Neural cell (in vitro differentiated cells): ENCODE measurements at regions not wholly inside any gene's neighbourhood (a gene's known extent, or its start where the extent isn't known, plus 50 kb on each side); places are given as distances from the start of the nearest gene placed in this dataset.

Source experiments
- H2AFZ ChIP-seq: fragments of 200-600, 300-800 bp; sonication (generic), shearing (Covaris generic); 2 replicates; pipeline ENCODE4 v1.6.0; 2014; ENCODE audit warnings: low read depth, mild to moderate bottlenecking, antibody characterized with exemption, low read length, moderate library complexity
- H3F3A ChIP-seq: fragments of 200-600 bp; shearing (Covaris generic); 2 replicates; pipeline ENCODE4 v1.6.1; 2016; ENCODE audit warnings: mild to moderate bottlenecking, moderate library complexity, mixed read lengths, antibody characterized with exemption, low read length; ENCODE audit not compliant: insufficient read depth, poor library complexity, severe bottlenecking
- H3K27ac ChIP-seq: fragments of 200-600, 300-800 bp; sonication (generic), shearing (Covaris generic); 2 replicates; pipeline ENCODE4 v1.5.1; 2014; ENCODE audit warnings: mild to moderate bottlenecking, low read length, moderate library complexity
- H3K27me3 ChIP-seq: fragments of 300-800, 200-600 bp; sonication (generic), shearing (Covaris generic); 2 replicates; pipeline ENCODE4 v1.6.0; 2014; ENCODE audit warnings: mild to moderate bottlenecking, low read depth, low read length, moderate library complexity; ENCODE audit not compliant: insufficient read depth
- H3K36me3 ChIP-seq: fragments of 300-800, 200-600 bp; sonication (generic), shearing (Covaris generic); 2 replicates; pipeline ENCODE4 v1.5.1; 2014; ENCODE audit warnings: mild to moderate bottlenecking, antibody characterized with exemption, low read length, moderate library complexity; ENCODE audit not compliant: insufficient read depth
- H3K4me2 ChIP-seq: fragments of 300-800, 200-600 bp; sonication (generic), shearing (Covaris generic); 2 replicates; pipeline ENCODE4 v1.6.0; 2014; ENCODE audit warnings: mild to moderate bottlenecking, low read length
- H3K4me3 ChIP-seq: fragments of 300-800, 200-600 bp; sonication (generic), shearing (Covaris generic); 2 replicates; pipeline ENCODE4 v1.5.1; 2014; ENCODE audit warnings: mild to moderate bottlenecking, low read length, moderate library complexity
- H3K79me2 ChIP-seq: fragments of 200-600 bp; shearing (Covaris generic); replicated peaks from 2 replicates; pipeline ENCODE4 v1.6.0; 2014; ENCODE audit warnings: mild to moderate bottlenecking, low read length, moderate library complexity; ENCODE audit not compliant: insufficient read depth
- H3K9ac ChIP-seq: fragments of 300-800, 200-600 bp; sonication (generic), shearing (Covaris generic); 2 replicates; pipeline ENCODE4 v1.6.1; 2016; ENCODE audit warnings: mild to moderate bottlenecking, low read length, mixed read lengths
- H3K9me2 ChIP-seq: fragments of 200-600 bp; shearing (Covaris generic); 2 replicates; pipeline ENCODE4 v1.6.1; 2016; ENCODE audit warnings: mild to moderate bottlenecking, low read length, mixed read lengths; ENCODE audit not compliant: insufficient read depth
- H3K9me3 ChIP-seq: fragments of 200-600, 300-800 bp; sonication (generic), shearing (Covaris generic); 2 replicates; pipeline ENCODE4 v1.6.1; 2016; ENCODE audit warnings: mild to moderate bottlenecking, mixed run types, low read length, moderate library complexity, mixed read lengths
- H4K20me1 ChIP-seq: fragments of 200-600 bp; shearing (Covaris generic); 2 replicates; pipeline ENCODE4 v1.6.1; 2016; ENCODE audit warnings: mild to moderate bottlenecking, mixed run types; ENCODE audit not compliant: insufficient read depth
- EP300 ChIP-seq: fragments of 450-650 bp; conservative IDR thresholded peaks from 2 replicates; pipeline ENCODE4 v1.6.1; 2014; ENCODE audit warnings: antibody characterized with exemption, mild to moderate bottlenecking, moderate library complexity; ENCODE audit not compliant: poor library complexity, severe bottlenecking
- EZH2 ChIP-seq: fragments of 200-600, 300-800 bp; shearing (Covaris generic), sonication (generic); IDR thresholded peaks from 2 replicates; pipeline ENCODE4 v1.6.1; 2014; ENCODE audit warnings: antibody characterized with exemption, low read length, borderline replicate concordance, mild to moderate bottlenecking; ENCODE audit not compliant: insufficient read depth, poor library complexity, severe bottlenecking
- MXI1 ChIP-seq: fragments of 450-650 bp; conservative IDR thresholded peaks from 2 replicates; pipeline ENCODE4 v1.6.1; 2014; ENCODE audit warnings: antibody characterized with exemption, mild to moderate bottlenecking; ENCODE audit not compliant: poor library complexity, severe bottlenecking
- POLR2AphosphoS5 ChIP-seq: IDR thresholded peaks from 2 replicates; pipeline ENCODE4 v1.6.1; 2012
- RAD21 ChIP-seq: fragments of 450-650 bp; conservative IDR thresholded peaks from 2 replicates; pipeline ENCODE4 v1.6.1; 2014; ENCODE audit warnings: antibody characterized with exemption, mild to moderate bottlenecking, moderate library complexity
- REST ChIP-seq: IDR thresholded peaks from 2 replicates; pipeline ENCODE4 v1.6.1; 2012; ENCODE audit warnings: borderline replicate concordance
- SMC3 ChIP-seq: fragments of 450-650 bp; conservative IDR thresholded peaks from 2 replicates; pipeline ENCODE4 v1.6.1; 2014; ENCODE audit warnings: antibody characterized with exemption, mild to moderate bottlenecking, moderate library complexity; ENCODE audit not compliant: poor library complexity
- TAF1 ChIP-seq: IDR thresholded peaks from 2 replicates; pipeline ENCODE4 v1.6.1; 2012; ENCODE audit warnings: low read depth
- TF ChIP-seq, protein P1 (sequence below): fragments of 450-650 bp; IDR thresholded peaks from 2 replicates; pipeline ENCODE4 v1.5.1; 2014; ENCODE audit warnings: antibody characterized with exemption, mild to moderate bottlenecking, moderate library complexity; ENCODE audit not compliant: poor library complexity, severe bottlenecking

DNA sequence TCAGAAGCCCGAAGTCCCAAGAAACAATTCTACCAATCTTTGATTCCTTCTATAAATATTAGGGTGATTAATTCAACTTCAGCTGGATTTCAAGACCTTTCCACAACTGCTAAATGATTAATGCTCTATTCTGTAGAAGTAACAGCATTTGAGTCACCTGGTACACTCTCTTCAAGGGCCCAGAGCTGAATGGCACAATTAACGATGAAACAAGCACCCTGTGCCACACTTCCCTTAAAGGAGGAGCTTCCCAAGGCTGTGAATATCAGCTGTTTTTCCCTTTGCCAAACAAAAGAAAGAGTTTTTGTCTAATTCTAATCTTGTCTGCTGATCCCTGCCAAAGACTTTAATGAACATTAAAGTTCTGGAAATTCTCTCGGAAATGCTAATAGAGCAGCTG, 56.0 kb downstream of the BOD1L2 start:
- no peaks in the 10 kb centered on the region for H4K20me1 ChIP-seq
- H3K4me3 ChIP-seq, result no peak overlapping the region
- H3F3A ChIP-seq, result no peaks in the 10 kb centered on the region
- TF ChIP-seq EZH2 (no peak), EP300 (no peak), MXI1 (no peak), TAF1 (no peak), REST (no peak), POLR2AphosphoS5 (no peak), RAD21 (no peak), SMC3 (no peak)
- TF ChIP-seq, protein P1, sequence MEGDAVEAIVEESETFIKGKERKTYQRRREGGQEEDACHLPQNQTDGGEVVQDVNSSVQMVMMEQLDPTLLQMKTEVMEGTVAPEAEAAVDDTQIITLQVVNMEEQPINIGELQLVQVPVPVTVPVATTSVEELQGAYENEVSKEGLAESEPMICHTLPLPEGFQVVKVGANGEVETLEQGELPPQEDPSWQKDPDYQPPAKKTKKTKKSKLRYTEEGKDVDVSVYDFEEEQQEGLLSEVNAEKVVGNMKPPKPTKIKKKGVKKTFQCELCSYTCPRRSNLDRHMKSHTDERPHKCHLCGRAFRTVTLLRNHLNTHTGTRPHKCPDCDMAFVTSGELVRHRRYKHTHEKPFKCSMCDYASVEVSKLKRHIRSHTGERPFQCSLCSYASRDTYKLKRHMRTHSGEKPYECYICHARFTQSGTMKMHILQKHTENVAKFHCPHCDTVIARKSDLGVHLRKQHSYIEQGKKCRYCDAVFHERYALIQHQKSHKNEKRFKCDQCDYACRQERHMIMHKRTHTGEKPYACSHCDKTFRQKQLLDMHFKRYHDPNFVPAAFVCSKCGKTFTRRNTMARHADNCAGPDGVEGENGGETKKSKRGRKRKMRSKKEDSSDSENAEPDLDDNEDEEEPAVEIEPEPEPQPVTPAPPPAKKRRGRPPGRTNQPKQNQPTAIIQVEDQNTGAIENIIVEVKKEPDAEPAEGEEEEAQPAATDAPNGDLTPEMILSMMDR, result no peak
- H3K9me2 ChIP-seq, result no peaks in the 10 kb centered on the region
- no peak overlapping the region for H3K27ac ChIP-seq
- H2AFZ ChIP-seq, result no peak overlapping the region
- no peak overlapping the region for H3K9ac ChIP-seq
- no peaks in the 10 kb centered on the region for H3K9me3 ChIP-seq
- H3K4me2 ChIP-seq, result no peak overlapping the region
- H3K79me2 ChIP-seq, result no peaks in the 10 kb centered on the region
- no peaks in the 10 kb centered on the region for H3K36me3 ChIP-seq
- H3K27me3 ChIP-seq, result no peaks in the 10 kb centered on the region

DNA sequence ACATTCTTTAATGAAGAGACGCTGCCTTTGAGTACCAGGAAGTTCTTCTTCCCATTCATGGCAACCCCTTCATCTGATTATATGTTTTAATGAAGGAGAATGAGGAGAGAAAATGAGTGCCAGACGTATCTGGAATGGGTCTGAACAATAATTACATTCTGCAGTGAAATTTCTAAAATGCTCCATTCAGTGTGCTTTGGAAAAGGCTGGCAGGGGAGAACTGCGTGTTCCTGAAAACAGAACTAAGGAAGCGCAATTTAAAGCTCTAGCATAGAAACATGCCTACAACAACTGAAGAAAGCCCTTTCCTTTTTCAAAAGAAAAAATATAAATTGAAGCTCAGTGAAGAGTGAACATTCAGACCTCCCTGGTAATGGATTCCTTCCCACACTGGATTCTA, 58.8 kb downstream of the BOD1L2 start:
- Histone ChIP-seq H3K27me3 (no peaks in the 10 kb centered on the region), H2AFZ (no peak overlapping the region), H3K9me2 (no peaks in the 10 kb centered on the region), H3K4me3 (no peak overlapping the region), H3K9ac (no peak overlapping the region), H3F3A (no peaks in the 10 kb centered on the region), H3K9me3 (no peaks in the 10 kb centered on the region), H3K27ac (no peak overlapping the region), H3K4me2 (no peak overlapping the region), H4K20me1 (no peaks in the 10 kb centered on the region), H3K79me2 (no peaks in the 10 kb centered on the region), H3K36me3 (no peaks in the 10 kb centered on the region)
- TF ChIP-seq, protein P1, result no peak
- TF ChIP-seq MXI1, result no peak
- TF ChIP-seq RAD21, result no peak
- TF ChIP-seq TAF1, result no peak
- no peak for TF ChIP-seq SMC3
- TF ChIP-seq REST, result no peak
- TF ChIP-seq EP300, result no peak
- TF ChIP-seq POLR2AphosphoS5, result no peak
- no peak for TF ChIP-seq EZH2
